Lower leg skin (tissue), 3 donors: ENCODE measurements at regions not wholly inside any gene's neighbourhood (a gene's known extent, or its start where the extent isn't known, plus 50 kb on each side); places are given as distances from the start of the nearest gene placed in this dataset.

Experiments
- POLR2A ChIP-seq, 2 donors: fragments of 450-650 bp; IDR thresholded peaks; one replicate each; pipeline ENCODE4 v1.6.1; 2016 to 2017; ENCODE audit warnings: antibody characterized with exemption in 2 of 2, mild to moderate bottlenecking in 1 of 2, moderate library complexity in 1 of 2
- TF ChIP-seq, protein P1 (sequence below), 3 donors: fragments of 450-650 bp; IDR thresholded peaks; one replicate each; pipeline ENCODE4 v1.5.1; 2016; ENCODE audit warnings: antibody characterized with exemption in 3 of 3, mild to moderate bottlenecking in 3 of 3, moderate library complexity in 2 of 3

- TF ChIP-seq, protein P1, sequence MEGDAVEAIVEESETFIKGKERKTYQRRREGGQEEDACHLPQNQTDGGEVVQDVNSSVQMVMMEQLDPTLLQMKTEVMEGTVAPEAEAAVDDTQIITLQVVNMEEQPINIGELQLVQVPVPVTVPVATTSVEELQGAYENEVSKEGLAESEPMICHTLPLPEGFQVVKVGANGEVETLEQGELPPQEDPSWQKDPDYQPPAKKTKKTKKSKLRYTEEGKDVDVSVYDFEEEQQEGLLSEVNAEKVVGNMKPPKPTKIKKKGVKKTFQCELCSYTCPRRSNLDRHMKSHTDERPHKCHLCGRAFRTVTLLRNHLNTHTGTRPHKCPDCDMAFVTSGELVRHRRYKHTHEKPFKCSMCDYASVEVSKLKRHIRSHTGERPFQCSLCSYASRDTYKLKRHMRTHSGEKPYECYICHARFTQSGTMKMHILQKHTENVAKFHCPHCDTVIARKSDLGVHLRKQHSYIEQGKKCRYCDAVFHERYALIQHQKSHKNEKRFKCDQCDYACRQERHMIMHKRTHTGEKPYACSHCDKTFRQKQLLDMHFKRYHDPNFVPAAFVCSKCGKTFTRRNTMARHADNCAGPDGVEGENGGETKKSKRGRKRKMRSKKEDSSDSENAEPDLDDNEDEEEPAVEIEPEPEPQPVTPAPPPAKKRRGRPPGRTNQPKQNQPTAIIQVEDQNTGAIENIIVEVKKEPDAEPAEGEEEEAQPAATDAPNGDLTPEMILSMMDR (IDR thresholded peaks at IDR 0.05), result no peak
- TF ChIP-seq POLR2A (IDR thresholded peaks at IDR 0.05), result no peak
Observed at GRCh38 chr12:24206621-24207020, 257.2 kb upstream of the SOX5 start.
